Bone marrow (tissue), 2 donors: ENCODE measurements at regions not wholly inside any gene's neighbourhood (a gene's known extent, or its start where the extent isn't known, plus 50 kb on each side); places are given as distances from the start of the nearest gene placed in this dataset.

Source experiments
- DNase-seq, 2 donors: peaks; one replicate each; lab custom pipeline; 2025; lab: John Stamatoyannopoulos, UW

- no peak for DNase-seq
Measured at GRCh38 chr12:13841358-13841757, 140.0 kb downstream of the GRIN2B start.

- DNase-seq, result no peak
Measured at GRCh38 chr12:13839365-13840336, 141.8 kb downstream of the GRIN2B start.

- DNase-seq, result no peak
Measured at GRCh38 chr12:13836099-13836498, 145.3 kb downstream of the GRIN2B start.

GRCh38 chr12:13835652-13836051 lies 145.8 kb downstream of the GRIN2B start:
- no peak for DNase-seq

- no peak for DNase-seq
Measured at GRCh38 chr12:13834241-13834640, 147.2 kb downstream of the GRIN2B start.

GRCh38 chr12:13817131-13817530 lies 164.3 kb downstream of the GRIN2B start:
- DNase-seq, result no peak

GRCh38 chr12:13816394-13816793 lies 165.0 kb downstream of the GRIN2B start:
- DNase-seq, result no peak

- no peak for DNase-seq
Measured at GRCh38 chr12:13812168-13812567, 169.2 kb downstream of the GRIN2B start.

- no peak for DNase-seq
Measured at GRCh38 chr12:13811061-13811460, 170.3 kb downstream of the GRIN2B start.

- no peak for DNase-seq
Measured at GRCh38 chr12:13805041-13805440, 176.4 kb downstream of the GRIN2B start.

GRCh38 chr12:13801543-13801942 lies 179.9 kb downstream of the GRIN2B start:
- DNase-seq, result no peak

- DNase-seq, result no peak
Measured at GRCh38 chr12:13799574-13799973, 181.8 kb downstream of the GRIN2B start.

- DNase-seq, result no peak
Measured at GRCh38 chr12:13798162-13798561, 183.2 kb downstream of the GRIN2B start.

GRCh38 chr12:13794706-13795105 lies 186.7 kb downstream of the GRIN2B start:
- DNase-seq, result no peak

GRCh38 chr12:13790317-13790716 lies 191.1 kb downstream of the GRIN2B start:
- DNase-seq, result no peak

GRCh38 chr12:13788626-13789025 lies 192.8 kb downstream of the GRIN2B start:
- DNase-seq, result no peak

- DNase-seq, result no peak
Measured at GRCh38 chr12:13786646-13787045, 194.8 kb downstream of the GRIN2B start.

- no peak for DNase-seq
Measured at GRCh38 chr12:13784504-13784903, 196.9 kb downstream of the GRIN2B start.

GRCh38 chr12:13780453-13780852 lies 200.9 kb downstream of the GRIN2B start:
- DNase-seq, result no peak

- no peak for DNase-seq
Measured at GRCh38 chr12:13777374-13777773, 204.0 kb downstream of the GRIN2B start.

GRCh38 chr12:13772264-13772663 lies 209.1 kb downstream of the GRIN2B start:
- no peak for DNase-seq

- no peak for DNase-seq
Measured at GRCh38 chr12:13770576-13770975, 210.8 kb downstream of the GRIN2B start.

- DNase-seq, result no peak
Measured at GRCh38 chr12:13769966-13770365, 211.4 kb downstream of the GRIN2B start.

- DNase-seq, result no peak
Measured at GRCh38 chr12:13769273-13769672, 212.1 kb downstream of the GRIN2B start.
